PC-3 (cell line): ENCODE measurements at regions not wholly inside any gene's neighbourhood (a gene's known extent, or its start where the extent isn't known, plus 50 kb on each side); places are given as distances from the start of the nearest gene placed in this dataset.

ENCODE experiments used
- EZH2 ChIP-seq: fragments of 300-600 bp; sonication (generic); IDR thresholded peaks from one replicate; pipeline ENCODE4 v1.6.1; 2017; ENCODE audit warnings: antibody characterized with exemption, mild to moderate bottlenecking, low read length; ENCODE audit not compliant: unreplicated experiment
- TF ChIP-seq, protein P1 (sequence below): fragments of 300-600 bp; sonication (generic); conservative IDR thresholded peaks from 2 replicates; pipeline ENCODE4 v1.5.1; 2017; ENCODE audit warnings: antibody characterized with exemption, low read depth, mild to moderate bottlenecking, low read length

DNA sequence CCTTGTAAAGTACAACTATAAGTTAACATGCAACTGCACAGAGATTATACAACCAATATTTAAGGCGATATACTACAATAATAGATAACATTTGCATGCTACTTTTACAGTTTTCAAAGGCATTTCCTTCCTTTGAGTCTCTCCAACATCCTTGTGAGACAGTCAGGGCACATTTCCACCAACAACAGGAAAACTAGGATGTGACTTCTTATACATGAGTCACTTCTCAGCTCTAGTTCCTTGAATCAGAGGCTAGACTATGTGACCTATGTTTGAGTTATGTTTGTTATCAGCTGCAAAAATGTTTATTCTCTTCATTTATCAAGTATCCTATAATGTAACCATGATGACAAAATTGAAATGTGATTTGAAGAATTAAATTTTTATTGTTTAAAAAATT is 51.7 kb upstream of the TFAP2D start:
- TF ChIP-seq, protein P1, sequence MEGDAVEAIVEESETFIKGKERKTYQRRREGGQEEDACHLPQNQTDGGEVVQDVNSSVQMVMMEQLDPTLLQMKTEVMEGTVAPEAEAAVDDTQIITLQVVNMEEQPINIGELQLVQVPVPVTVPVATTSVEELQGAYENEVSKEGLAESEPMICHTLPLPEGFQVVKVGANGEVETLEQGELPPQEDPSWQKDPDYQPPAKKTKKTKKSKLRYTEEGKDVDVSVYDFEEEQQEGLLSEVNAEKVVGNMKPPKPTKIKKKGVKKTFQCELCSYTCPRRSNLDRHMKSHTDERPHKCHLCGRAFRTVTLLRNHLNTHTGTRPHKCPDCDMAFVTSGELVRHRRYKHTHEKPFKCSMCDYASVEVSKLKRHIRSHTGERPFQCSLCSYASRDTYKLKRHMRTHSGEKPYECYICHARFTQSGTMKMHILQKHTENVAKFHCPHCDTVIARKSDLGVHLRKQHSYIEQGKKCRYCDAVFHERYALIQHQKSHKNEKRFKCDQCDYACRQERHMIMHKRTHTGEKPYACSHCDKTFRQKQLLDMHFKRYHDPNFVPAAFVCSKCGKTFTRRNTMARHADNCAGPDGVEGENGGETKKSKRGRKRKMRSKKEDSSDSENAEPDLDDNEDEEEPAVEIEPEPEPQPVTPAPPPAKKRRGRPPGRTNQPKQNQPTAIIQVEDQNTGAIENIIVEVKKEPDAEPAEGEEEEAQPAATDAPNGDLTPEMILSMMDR, result no peak
- no peak for TF ChIP-seq EZH2
